ENCODE measurements at regions not wholly inside any gene's neighbourhood (a gene's known extent, or its start where the extent isn't known, plus 50 kb on each side); places are given as distances from the start of the nearest gene placed in this dataset.

- DNase-seq (ENCODE audit: low read depth in 1 of 2, low spot score in 2 of 2) (no peak), FAIRE-seq (no peak)
- peaks cover 5 to 20% of the 10 kb centered on the region in 2 experiments for H4K20me1 ChIP-seq (replicated peaks in 1 of 2; ENCODE audit: control insufficient read depth in 1 of 2, insufficient read depth in 2 of 2, low read length in 2 of 2)
- no peaks in the 10 kb centered on the region for H3K79me2 ChIP-seq (ENCODE audit: control insufficient read depth in 1 of 2, insufficient read depth in 2 of 2, low read length in 2 of 2)
- H3K79me1 ChIP-seq (ENCODE audit: low read depth, low read length), result no peaks in the 10 kb centered on the region
- no peak overlapping the region for H3K56ac ChIP-seq (replicated peaks; ENCODE audit: insufficient read length, low read depth, low read length)
- POLR2A ChIA-PET (ENCODE audit: partially characterized antibody), result no interaction called here
- no peak overlapping the region for H3K4me3 ChIP-seq (ENCODE audit: extremely low read depth in 1 of 4, insufficient read depth in 2 of 4, low read depth in 3 of 4, low read length in 4 of 4)
- no peak overlapping the region for H4K8ac ChIP-seq (ENCODE audit: extremely low read depth, insufficient read depth, low read length)
- H2BK12ac ChIP-seq (ENCODE audit: low read depth, low read length), result no peak overlapping the region
- no peak overlapping the region for H3K4me2 ChIP-seq (ENCODE audit: insufficient read depth in 1 of 2, low read depth in 2 of 2, low read length in 2 of 2)
- no peak overlapping the region for H3K23ac ChIP-seq (ENCODE audit: insufficient read length)
- no peak overlapping the region for H2AK5ac ChIP-seq (ENCODE audit: low read depth, low read length)
- H2BK15ac ChIP-seq (ENCODE audit: low read length), result no peak overlapping the region
- H3K14ac ChIP-seq (ENCODE audit: insufficient read length), result no peak overlapping the region
- H3K4me1 ChIP-seq (replicated peaks in 1 of 4; ENCODE audit: control insufficient read depth in 3 of 4, insufficient read depth in 4 of 4, low read length in 3 of 4), result no peaks in the 10 kb centered on the region
- no peak overlapping the region for H3K9ac ChIP-seq (replicated peaks in 1 of 4; ENCODE audit: extremely low read depth in 1 of 4, low read depth in 3 of 4, low read length in 3 of 4)
- H2BK5ac ChIP-seq (ENCODE audit: low read depth, low read length), result no peak overlapping the region
- H3K9me3 ChIP-seq (ENCODE audit: insufficient read depth in 2 of 2, low read depth in 1 of 2, low read length in 1 of 2), result peaks cover 0 to 18% of the 10 kb centered on the region in 2 experiments; a peak in 2 of 4 replicates
- CTCF ChIA-PET (ENCODE audit: partially characterized antibody), result interaction anchor here (1.1 to 8.7 kb wide), 7 partner anchors 11 to 124 kb away, joined by 3 to 91 read pairs (median 7); no protein-coding TSS in a partner anchor
- no peak for TF ChIP-seq E2F6 (IDR thresholded peaks at IDR 0.05)
- no peak for TF ChIP-seq FOSL1 (IDR thresholded peaks at IDR 0.05; ENCODE audit: insufficient read depth, low read depth, low read length)
- no peak for TF ChIP-seq SRF (IDR thresholded peaks at IDR 0.05; ENCODE audit: low read depth, low read length)
- no peak for TF ChIP-seq CBX8 (IDR thresholded peaks at IDR 0.05; ENCODE audit: borderline replicate concordance, low read depth, low read length)
- no peak for TF ChIP-seq ATF3 (IDR thresholded peaks at IDR 0.05; ENCODE audit: insufficient read depth, low read depth, low read length)
- no peak for TF ChIP-seq RFX5 (IDR thresholded peaks at IDR 0.05; ENCODE audit: borderline replicate concordance, low read depth, low read length)
- TF ChIP-seq BACH1 (IDR thresholded peaks at IDR 0.05; ENCODE audit: low read length), result no peak
- no peak overlapping the region for H2BK120ac ChIP-seq (replicated peaks; ENCODE audit: low read depth, low read length)
- peaks cover 74 to 89% (median 85%) of the 10 kb centered on the region in 4 experiments for H3K27me3 ChIP-seq (replicated peaks in 1 of 4; ENCODE audit: control insufficient read depth in 3 of 4, extremely low read depth in 1 of 4, insufficient read depth in 3 of 4, low read length in 3 of 4)
- no peak overlapping the region for H3K18ac ChIP-seq (ENCODE audit: extremely low read depth, low read length)
- H3K27ac ChIP-seq (ENCODE audit: low read depth, low read length), result no peak overlapping the region
- H3K4ac ChIP-seq (replicated peaks; ENCODE audit: insufficient read length, low read depth, low read length), result no peak overlapping the region
- no peak overlapping the region for H2BK20ac ChIP-seq (ENCODE audit: low read length)
- H2AFZ ChIP-seq (ENCODE audit: low read length), result no peak overlapping the region
- H4K91ac ChIP-seq (replicated peaks; ENCODE audit: insufficient read length, low read length), result no peak overlapping the region
- WGBS, 2 experiments (ENCODE audit: extremely low coverage in 1 of 2, insufficient coverage in 1 of 2, insufficient read length in 1 of 2, insufficient replicate concordance in 2 of 2, low coverage in 1 of 2, low lambda C conversion rate in 2 of 2, missing lambda C conversion rate in 1 of 2), result 80% methylated on average over 3 of the region's 3 CpGs; no CpG with 5 or more reads in 1 of the 2 experiments
- H3K36me3 ChIP-seq (ENCODE audit: control insufficient read depth in 2 of 4, insufficient read depth in 4 of 4, low read length in 3 of 4), result no peaks in the 10 kb centered on the region
- no peaks in the 10 kb centered on the region for H3K23me2 ChIP-seq (ENCODE audit: low read depth, low read length)
- H4K5ac ChIP-seq (ENCODE audit: insufficient read length, low read depth, low read length), result no peak overlapping the region
Measured at GRCh38 chr22:22185217-22185616, 59.4 kb upstream of the VPREB1 start.
